Transverse colon (tissue), 4 donors: ENCODE measurements at regions not wholly inside any gene's neighbourhood (a gene's known extent, or its start where the extent isn't known, plus 50 kb on each side); places are given as distances from the start of the nearest gene placed in this dataset.
A peak's percentile ranks its signal among the peaks of the same experiment; 100 is the strongest.

ENCODE experiments used
- DNase-seq: peaks from one replicate; pipeline ENCODE4 v3.0.0-alpha.2; 2019
- H3K27ac ChIP-seq, 4 donors: fragments of 200-600 bp; sonication (generic); 2 replicates each; pipeline ENCODE4 v1.5.1; 2016 to 2018; ENCODE audit warnings: inconsistent platforms in 4 of 4
- H3K27me3 ChIP-seq: fragments of 200-600 bp; sonication (generic); 2 replicates; pipeline ENCODE4 v1.5.1; 2017; ENCODE audit warnings: inconsistent platforms
- H3K36me3 ChIP-seq, 4 donors: fragments of 200-600 bp; sonication (generic); 2 replicates each; pipeline ENCODE4 v1.5.1; 2017 to 2019; ENCODE audit warnings: inconsistent platforms in 4 of 4
- H3K4me1 ChIP-seq, 4 donors: fragments of 200-600 bp; sonication (generic); 2 replicates each; pipeline ENCODE4 v1.5.1; 2017 to 2020; ENCODE audit warnings: inconsistent platforms in 4 of 4
- H3K4me3 ChIP-seq, 4 donors: fragments of 200-600 bp; sonication (generic); 1 replicate in 1 of 4; 2 replicates in 3 of 4; pipeline versions ENCODE4 v1.5.1 to v1.6.1; 2017 to 2019; ENCODE audit warnings: inconsistent platforms in 4 of 4
- H3K9me3 ChIP-seq, 2 donors: fragments of 200-600 bp; sonication (generic); 2 replicates each; pipeline ENCODE4 v1.5.1; 2017 to 2019; ENCODE audit warnings: inconsistent platforms in 2 of 2
- EP300 ChIP-seq: sonication (generic); formaldehyde crosslinking; IDR thresholded peaks from one replicate; pipeline ENCODE4 v1.6.1; 2017; ENCODE audit warnings: antibody characterized with exemption, low read depth
- POLR2A ChIP-seq: fragments of 450-650 bp; IDR thresholded peaks from one replicate; pipeline ENCODE4 v1.6.1; 2016; ENCODE audit warnings: antibody characterized with exemption, mild to moderate bottlenecking, moderate library complexity
- POLR2AphosphoS5 ChIP-seq, 3 donors: sonication (generic); formaldehyde crosslinking; IDR thresholded peaks; one replicate each; pipeline ENCODE4 v1.6.1; 2016; ENCODE audit warnings: antibody characterized with exemption in 3 of 3
- WGBS, 2 donors: methylation state at CpG; one replicate each; pipeline ENCODE4 v1.1.5; 2018; ENCODE audit warnings: low coverage in 1 of 2; 5-methylcytosine and 5-hydroxymethylcytosine counted together
- in situ Hi-C, 4 donors: fragments of 200-750 bp; cut with MboI; loops; one replicate each; pipeline versions ENCODE4 v1.15.0 to v1.15.1; 2017; ENCODE audit warnings: low sequenced_read_pairs in 3 of 4, low pct_ligation_motif_present in 1 of 4, low pct_unique_long_range_greater_than_20kb in 1 of 4
- intact Hi-C: fragments of 100-400 bp; cut with DNase I; formaldehyde crosslinking; loops from one replicate; pipeline ENCODE4 v1.15.1; 2023; ENCODE audit warnings: low total_unique reads
- TF ChIP-seq, protein P1 (sequence below), 5 experiments: fragments of 200-600 bp in 3 of 5; fragments of 450-650 bp in 2 of 5; sonication (generic) in 3 of 5; IDR thresholded peaks; 1 replicate in 2 of 5; 2 replicates in 3 of 5; pipeline ENCODE4 v1.5.1; 2016 to 2017; ENCODE audit warnings: antibody characterized with exemption in 5 of 5, inconsistent platforms in 3 of 5, mild to moderate bottlenecking in 2 of 5, moderate library complexity in 1 of 5

GRCh38 chr13:62358646-62358932 is 942.9 kb upstream of the PCDH20 start:
- in situ Hi-C loops: no loop called here

DNA sequence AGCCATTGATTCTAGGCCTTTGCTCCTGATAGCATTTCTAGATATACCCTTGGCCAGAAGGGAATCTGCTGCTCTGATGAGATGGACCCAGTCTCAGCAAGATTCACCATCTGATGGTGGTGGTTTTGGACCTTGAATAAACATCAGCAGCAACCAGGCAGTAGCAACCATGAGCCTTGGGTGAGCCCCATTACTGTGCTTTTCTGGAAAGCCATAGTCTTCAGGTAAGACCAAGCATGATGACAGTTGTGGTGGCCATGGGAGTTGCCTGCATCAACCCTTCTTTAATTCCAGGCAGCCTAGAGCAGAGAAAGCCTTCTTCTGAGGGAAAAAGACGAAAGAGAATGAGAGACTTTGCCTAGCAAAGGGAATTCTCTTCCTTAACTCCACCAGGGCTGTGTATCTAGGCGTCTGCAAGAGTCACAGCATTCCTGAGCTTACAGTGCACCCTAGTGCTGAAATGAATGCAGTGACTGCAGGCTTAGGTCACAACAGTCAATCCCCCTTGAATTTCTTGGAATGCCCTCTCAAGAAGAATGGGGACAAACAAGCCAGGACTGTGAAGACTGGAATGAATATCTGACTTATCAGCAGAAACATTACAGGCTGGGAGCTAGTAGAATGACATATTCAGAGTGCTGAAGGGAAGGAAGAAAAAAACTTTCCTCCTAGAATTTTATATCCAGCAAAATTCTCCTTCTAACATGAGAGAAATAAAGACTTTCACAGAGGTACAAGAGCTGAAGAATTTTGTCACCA is 942.4 kb upstream of the PCDH20 start:
- H3K27ac ChIP-seq: no peak overlapping the region
- WGBS, 2 donors: 17 to 19% methylated on average over 1 to 2 of the region's 2 CpGs
- no peak for TF ChIP-seq EP300
- TF ChIP-seq, protein P1, sequence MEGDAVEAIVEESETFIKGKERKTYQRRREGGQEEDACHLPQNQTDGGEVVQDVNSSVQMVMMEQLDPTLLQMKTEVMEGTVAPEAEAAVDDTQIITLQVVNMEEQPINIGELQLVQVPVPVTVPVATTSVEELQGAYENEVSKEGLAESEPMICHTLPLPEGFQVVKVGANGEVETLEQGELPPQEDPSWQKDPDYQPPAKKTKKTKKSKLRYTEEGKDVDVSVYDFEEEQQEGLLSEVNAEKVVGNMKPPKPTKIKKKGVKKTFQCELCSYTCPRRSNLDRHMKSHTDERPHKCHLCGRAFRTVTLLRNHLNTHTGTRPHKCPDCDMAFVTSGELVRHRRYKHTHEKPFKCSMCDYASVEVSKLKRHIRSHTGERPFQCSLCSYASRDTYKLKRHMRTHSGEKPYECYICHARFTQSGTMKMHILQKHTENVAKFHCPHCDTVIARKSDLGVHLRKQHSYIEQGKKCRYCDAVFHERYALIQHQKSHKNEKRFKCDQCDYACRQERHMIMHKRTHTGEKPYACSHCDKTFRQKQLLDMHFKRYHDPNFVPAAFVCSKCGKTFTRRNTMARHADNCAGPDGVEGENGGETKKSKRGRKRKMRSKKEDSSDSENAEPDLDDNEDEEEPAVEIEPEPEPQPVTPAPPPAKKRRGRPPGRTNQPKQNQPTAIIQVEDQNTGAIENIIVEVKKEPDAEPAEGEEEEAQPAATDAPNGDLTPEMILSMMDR (IDR thresholded peaks at IDR 0.05): peak in 1 of 5 experiments; percentile 7
- TF ChIP-seq POLR2AphosphoS5 (IDR thresholded peaks at IDR 0.05): no peak
- no peak for TF ChIP-seq POLR2A
- H3K4me1 ChIP-seq: no peaks in the 10 kb centered on the region
- H3K4me3 ChIP-seq: no peak overlapping the region
- H3K27me3 ChIP-seq: no peaks in the 10 kb centered on the region
- DNase-seq: no peak
- H3K36me3 ChIP-seq: no peaks in the 10 kb centered on the region
- in situ Hi-C loops (no loop called here), intact Hi-C loops (no loop called here)
- no peaks in the 10 kb centered on the region for H3K9me3 ChIP-seq

More at GRCh38 chr13:62358646-62358932, 942.9 kb upstream of the PCDH20 start:
- intact Hi-C loops: no loop called here
- Histone ChIP-seq H3K4me1 (no peaks in the 10 kb centered on the region), H3K27ac (no peak overlapping the region), H3K9me3 (no peaks in the 10 kb centered on the region), H3K27me3 (no peaks in the 10 kb centered on the region), H3K36me3 (no peaks in the 10 kb centered on the region), H3K4me3 (no peak overlapping the region)
- no peak for TF ChIP-seq POLR2A
- TF ChIP-seq POLR2AphosphoS5 (IDR thresholded peaks at IDR 0.05): no peak
- TF ChIP-seq EP300: no peak
- TF ChIP-seq, protein P1 (IDR thresholded peaks at IDR 0.05): no peak
- no peak for DNase-seq

GRCh38 chr13:62356977-62357376 is 941.3 kb upstream of the PCDH20 start:
- 31 to 33% methylated on average over 1 of the region's 1 CpG for WGBS, 2 donors
- Histone ChIP-seq H3K36me3 (no peaks in the 10 kb centered on the region), H3K4me3 (no peak overlapping the region), H3K9me3 (no peaks in the 10 kb centered on the region), H3K4me1 (no peaks in the 10 kb centered on the region), H3K27ac (no peak overlapping the region), H3K27me3 (no peaks in the 10 kb centered on the region)
- in situ Hi-C loops (no loop called here), intact Hi-C loops (no loop called here)
- no peak for DNase-seq
- TF ChIP-seq POLR2A (no peak), POLR2AphosphoS5 (IDR thresholded peaks at IDR 0.05) (no peak), EP300 (no peak)
- TF ChIP-seq, protein P1 (IDR thresholded peaks at IDR 0.05): no peak

- H3K27ac ChIP-seq: no peak overlapping the region
- DNase-seq: no peak
- no peaks in the 10 kb centered on the region for H3K9me3 ChIP-seq
- WGBS, 2 donors: 36 to 53% methylated on average over 2 of the region's 2 CpGs
- no peaks in the 10 kb centered on the region for H3K4me1 ChIP-seq
- TF ChIP-seq POLR2AphosphoS5 (IDR thresholded peaks at IDR 0.05): no peak
- TF ChIP-seq, protein P1 (IDR thresholded peaks at IDR 0.05): no peak
- no peak for TF ChIP-seq POLR2A
- TF ChIP-seq EP300: no peak
- in situ Hi-C loops (no loop called here), intact Hi-C loops (no loop called here)
- H3K4me3 ChIP-seq: no peak overlapping the region
- H3K36me3 ChIP-seq: no peaks in the 10 kb centered on the region
- H3K27me3 ChIP-seq: no peaks in the 10 kb centered on the region
Observed at GRCh38 chr13:62337109-62337880, 921.6 kb upstream of the PCDH20 start.
